MCF 10A (cell line): ENCODE measurements at regions not wholly inside any gene's neighbourhood (a gene's known extent, or its start where the extent isn't known, plus 50 kb on each side); places are given as distances from the start of the nearest gene placed in this dataset.

ENCODE experiments used
- BruUV-seq: library from RNA; stranded (reverse); fragments of 400-500 nt; replicated peaks from 2 replicates; lab custom pipeline; 2021; lab: Mats Ljungman, UMichigan
- CTCF ChIA-PET: fragments of 300-600 bp; sonication (Branson Sonifier 250); formaldehyde crosslinking; extraction: SDS; loops from one replicate; lab custom pipeline; 2021; ENCODE audit warnings: antibody characterized with exemption, inconsistent platforms; lab: Yijun Ruan, JAX
- POLR2A ChIA-PET: fragments of 300-600, 350-650 bp; sonication (Branson Sonifier 250); formaldehyde crosslinking; extraction: SDS; loops from one replicate; lab custom pipeline; 2020; ENCODE audit warnings: antibody characterized with exemption, inconsistent platforms; lab: Yijun Ruan, JAX
- DNase-seq: peaks from one replicate; pipeline ENCODE4 v3.0.0-alpha.2; 2018; ENCODE audit not compliant: unreplicated experiment
- H3K27ac Mint-ChIP-seq: one replicate; pipeline ENCODE4 v1.8.0; 2022; ENCODE audit warnings: mild to moderate bottlenecking, low read depth, mixed read lengths; ENCODE audit not compliant: unreplicated experiment
- H3K27me3 Mint-ChIP-seq: one replicate; pipeline ENCODE4 v1.8.0; 2022; ENCODE audit warnings: mixed read lengths; ENCODE audit not compliant: insufficient read depth, unreplicated experiment
- H3K36me3 Mint-ChIP-seq: one replicate; pipeline ENCODE4 v1.8.0; 2022; ENCODE audit warnings: mild to moderate bottlenecking, moderate library complexity, mixed read lengths; ENCODE audit not compliant: insufficient read depth, unreplicated experiment
- H3K4me1 Mint-ChIP-seq: one replicate; pipeline ENCODE4 v1.8.0; 2022; ENCODE audit warnings: mixed read lengths; ENCODE audit not compliant: insufficient read depth, unreplicated experiment
- H3K4me3 Mint-ChIP-seq: one replicate; pipeline ENCODE4 v1.8.0; 2022; ENCODE audit warnings: mild to moderate bottlenecking, moderate library complexity, mixed read lengths; ENCODE audit not compliant: unreplicated experiment
- H3K9me3 Mint-ChIP-seq: one replicate; pipeline ENCODE4 v1.8.0; 2022; ENCODE audit warnings: mixed read lengths; ENCODE audit not compliant: unreplicated experiment
- intact Hi-C: fragments of 100-400 bp; cut with micrococcal nuclease; formaldehyde crosslinking; loops from 2 replicates; pipeline ENCODE4 v1.14.1; 2022
- TF ChIP-seq, protein P1 (sequence below): fragments of 200-600 bp; IDR thresholded peaks from one replicate; pipeline ENCODE4 v1.8.0; 2022; ENCODE audit warnings: antibody characterized with exemption, mild to moderate bottlenecking; ENCODE audit not compliant: unreplicated experiment

DNA sequence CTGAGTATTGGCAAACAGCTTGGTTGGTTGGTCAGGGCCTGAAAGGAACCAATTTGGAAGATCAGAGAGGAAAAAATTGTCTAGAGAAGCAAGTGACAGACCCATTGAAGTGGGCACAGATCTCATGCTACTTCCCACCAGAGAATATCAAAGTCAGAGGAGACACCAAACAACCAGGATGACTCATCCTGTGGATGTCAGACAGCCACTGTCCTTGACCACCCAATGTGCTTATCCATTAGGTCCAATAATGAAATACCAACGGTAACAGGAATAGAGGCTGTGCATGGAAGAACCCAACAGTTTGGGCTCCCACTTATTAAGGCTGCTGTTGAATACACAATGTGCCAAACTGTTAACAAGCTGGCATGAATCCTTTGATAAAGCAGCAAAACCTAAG is 323.1 kb upstream of the ATP11B start:
- Mint-ChIP-seq H3K27ac (no peak overlapping the region), H3K4me3 (no peak overlapping the region), H3K9me3 (no peaks in the 10 kb centered on the region), H3K36me3 (no peaks in the 10 kb centered on the region), H3K27me3 (no peaks in the 10 kb centered on the region), H3K4me1 (no peaks in the 10 kb centered on the region)
- TF ChIP-seq, protein P1, sequence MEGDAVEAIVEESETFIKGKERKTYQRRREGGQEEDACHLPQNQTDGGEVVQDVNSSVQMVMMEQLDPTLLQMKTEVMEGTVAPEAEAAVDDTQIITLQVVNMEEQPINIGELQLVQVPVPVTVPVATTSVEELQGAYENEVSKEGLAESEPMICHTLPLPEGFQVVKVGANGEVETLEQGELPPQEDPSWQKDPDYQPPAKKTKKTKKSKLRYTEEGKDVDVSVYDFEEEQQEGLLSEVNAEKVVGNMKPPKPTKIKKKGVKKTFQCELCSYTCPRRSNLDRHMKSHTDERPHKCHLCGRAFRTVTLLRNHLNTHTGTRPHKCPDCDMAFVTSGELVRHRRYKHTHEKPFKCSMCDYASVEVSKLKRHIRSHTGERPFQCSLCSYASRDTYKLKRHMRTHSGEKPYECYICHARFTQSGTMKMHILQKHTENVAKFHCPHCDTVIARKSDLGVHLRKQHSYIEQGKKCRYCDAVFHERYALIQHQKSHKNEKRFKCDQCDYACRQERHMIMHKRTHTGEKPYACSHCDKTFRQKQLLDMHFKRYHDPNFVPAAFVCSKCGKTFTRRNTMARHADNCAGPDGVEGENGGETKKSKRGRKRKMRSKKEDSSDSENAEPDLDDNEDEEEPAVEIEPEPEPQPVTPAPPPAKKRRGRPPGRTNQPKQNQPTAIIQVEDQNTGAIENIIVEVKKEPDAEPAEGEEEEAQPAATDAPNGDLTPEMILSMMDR, result no peak
- intact Hi-C loops, result no loop called here
- DNase-seq, result no peak
- POLR2A ChIA-PET, result interaction anchor here (0.5 kb wide), 1 partner anchor 84 kb away, joined by 4 read pairs; no protein-coding TSS in a partner anchor
- CTCF ChIA-PET, result no interaction called here
- BruUV-seq, result no TSS peak

- H3K4me1 Mint-ChIP-seq, result no peaks in the 10 kb centered on the region
- intact Hi-C loops, result no loop called here
- no peaks in the 10 kb centered on the region for H3K9me3 Mint-ChIP-seq
- TF ChIP-seq, protein P1, result no peak
- H3K36me3 Mint-ChIP-seq, result no peaks in the 10 kb centered on the region
- no peaks in the 10 kb centered on the region for H3K27me3 Mint-ChIP-seq
- H3K4me3 Mint-ChIP-seq, result no peak overlapping the region
- no peak for DNase-seq
- no peak overlapping the region for H3K27ac Mint-ChIP-seq
- BruUV-seq, result no TSS peak
- ChIA-PET POLR2A (interaction anchor here (0.7 kb wide), 1 partner anchor 18 kb away, joined by 4 read pairs; no protein-coding TSS in a partner anchor), CTCF (no interaction called here)
Measured at GRCh38 chr3:182473191-182473710, 320.1 kb upstream of the ATP11B start.

DNA sequence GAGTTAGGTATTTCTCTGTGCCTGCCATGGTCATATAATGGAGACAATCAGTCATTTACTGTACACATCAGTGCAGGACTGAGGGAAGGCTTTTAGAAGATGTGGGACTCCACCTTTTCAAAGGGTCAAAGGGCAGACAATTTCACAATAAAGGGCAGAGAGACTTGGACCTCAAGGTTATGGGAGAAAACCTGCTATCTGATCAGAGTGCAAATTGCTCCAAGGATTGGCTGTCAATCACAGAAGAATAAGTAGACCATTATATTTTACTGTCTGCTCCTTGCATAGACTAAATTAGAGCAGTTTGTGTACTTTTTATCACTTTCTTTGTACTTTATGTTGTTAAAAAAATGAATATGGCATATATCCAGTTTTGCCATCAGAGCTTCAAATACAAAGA is 314.9 kb upstream of the ATP11B start:
- intact Hi-C loops, result no loop called here
- Mint-ChIP-seq H3K4me1 (no peaks in the 10 kb centered on the region), H3K9me3 (no peaks in the 10 kb centered on the region), H3K4me3 (no peak overlapping the region), H3K36me3 (no peaks in the 10 kb centered on the region), H3K27me3 (no peaks in the 10 kb centered on the region), H3K27ac (no peak overlapping the region)
- POLR2A ChIA-PET, result interaction anchor here (0.6 kb wide), 1 partner anchor 102 kb away, joined by 3 read pairs; no protein-coding TSS in a partner anchor
- BruUV-seq, result no TSS peak
- TF ChIP-seq, protein P1, result no peak
- CTCF ChIA-PET, result interaction anchor here (1.7 kb wide), 1 partner anchor 13 kb away, joined by 4 read pairs; no protein-coding TSS in a partner anchor
- no peak for DNase-seq

- TF ChIP-seq, protein P1, result no peak
- Mint-ChIP-seq H3K27me3 (no peaks in the 10 kb centered on the region), H3K4me3 (no peak overlapping the region), H3K27ac (no peak overlapping the region), H3K36me3 (no peaks in the 10 kb centered on the region), H3K9me3 (no peaks in the 10 kb centered on the region), H3K4me1 (no peaks in the 10 kb centered on the region)
- ChIA-PET CTCF (interaction anchor here (0.6 kb wide), 1 partner anchor 226 kb away, joined by 5 read pairs; no protein-coding TSS in a partner anchor), POLR2A (interaction anchor here (0.7 kb wide), 1 partner anchor 867 kb away, joined by 3 read pairs; no protein-coding TSS in a partner anchor)
- intact Hi-C loops, result no loop called here
- DNase-seq, result no peak
- BruUV-seq, result no TSS peak
Measured at GRCh38 chr3:182479419-182480336, 313.6 kb upstream of the ATP11B start.
